ENCODE measurements at regions not wholly inside any gene's neighbourhood (a gene's known extent, or its start where the extent isn't known, plus 50 kb on each side); places are given as distances from the start of the nearest gene placed in this dataset.

- intact Hi-C loops (cut with micrococcal nuclease), result no loop called here
- H3K27me3 ChIP-seq (ENCODE audit: control insufficient read depth in 2 of 2, insufficient read depth in 2 of 2, low read length in 2 of 2), result peaks cover 3 to 4% of the 10 kb centered on the region in 2 donors
- WGBS (ENCODE audit: insufficient coverage), result 52% methylated on average over 3 of the region's 3 CpGs
- peaks cover 4 to 14% (median 12%) of the 10 kb centered on the region in 3 donors for H3K27me3 Mint-ChIP-seq (ENCODE audit: low read depth in 3 of 3)
- H3K9me3 ChIP-seq (replicated peaks in 1 of 2; ENCODE audit: control insufficient read depth in 1 of 2, insufficient read depth in 1 of 2, low read length in 2 of 2), result peaks cover 0 to 10% of the 10 kb centered on the region in 2 donors
- TF ChIP-seq, protein P1, sequence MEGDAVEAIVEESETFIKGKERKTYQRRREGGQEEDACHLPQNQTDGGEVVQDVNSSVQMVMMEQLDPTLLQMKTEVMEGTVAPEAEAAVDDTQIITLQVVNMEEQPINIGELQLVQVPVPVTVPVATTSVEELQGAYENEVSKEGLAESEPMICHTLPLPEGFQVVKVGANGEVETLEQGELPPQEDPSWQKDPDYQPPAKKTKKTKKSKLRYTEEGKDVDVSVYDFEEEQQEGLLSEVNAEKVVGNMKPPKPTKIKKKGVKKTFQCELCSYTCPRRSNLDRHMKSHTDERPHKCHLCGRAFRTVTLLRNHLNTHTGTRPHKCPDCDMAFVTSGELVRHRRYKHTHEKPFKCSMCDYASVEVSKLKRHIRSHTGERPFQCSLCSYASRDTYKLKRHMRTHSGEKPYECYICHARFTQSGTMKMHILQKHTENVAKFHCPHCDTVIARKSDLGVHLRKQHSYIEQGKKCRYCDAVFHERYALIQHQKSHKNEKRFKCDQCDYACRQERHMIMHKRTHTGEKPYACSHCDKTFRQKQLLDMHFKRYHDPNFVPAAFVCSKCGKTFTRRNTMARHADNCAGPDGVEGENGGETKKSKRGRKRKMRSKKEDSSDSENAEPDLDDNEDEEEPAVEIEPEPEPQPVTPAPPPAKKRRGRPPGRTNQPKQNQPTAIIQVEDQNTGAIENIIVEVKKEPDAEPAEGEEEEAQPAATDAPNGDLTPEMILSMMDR (IDR thresholded peaks at IDR 0.05), result no peak
- H2AFZ ChIP-seq (ENCODE audit: insufficient read depth, low read depth, low read length, poor library complexity, severe bottlenecking), result no peak overlapping the region
- H3K4me1 ChIP-seq (ENCODE audit: control insufficient read depth in 1 of 2, insufficient read depth in 2 of 2, low read length in 2 of 2), result no peaks in the 10 kb centered on the region
- H3K27ac Mint-ChIP-seq, result no peak overlapping the region
- no peaks in the 10 kb centered on the region for H3K36me3 Mint-ChIP-seq
- H3K79me2 ChIP-seq (ENCODE audit: insufficient read depth, low read length), result no peaks in the 10 kb centered on the region
- no peaks in the 10 kb centered on the region for H3K36me3 ChIP-seq (replicated peaks in 1 of 2; ENCODE audit: control insufficient read depth in 1 of 2, insufficient read depth in 2 of 2, low read length in 2 of 2)
- H3K9ac ChIP-seq (ENCODE audit: insufficient read depth, low read length, poor library complexity, severe bottlenecking), result no peak overlapping the region
- no peak overlapping the region for H3K4me2 ChIP-seq (replicated peaks; ENCODE audit: extremely low read depth, low read length, poor library complexity, severe bottlenecking)
- no peak for DNase-seq
- H3K4me1 Mint-ChIP-seq, result no peaks in the 10 kb centered on the region
- H3K9me3 Mint-ChIP-seq, result peaks cover 4 to 23% (median 19%) of the 10 kb centered on the region in 7 donors
- H3K4me3 ChIP-seq (replicated peaks in 1 of 3; ENCODE audit: low read depth in 2 of 3, low read length in 3 of 3), result no peak overlapping the region
- H3K4me3 Mint-ChIP-seq, result no peak overlapping the region
- H3K27ac ChIP-seq (ENCODE audit: low read depth in 1 of 2, low read length in 2 of 2), result no peak overlapping the region
- H4K20me1 ChIP-seq (ENCODE audit: insufficient read depth, low read length), result no peaks in the 10 kb centered on the region
Measured at GRCh38 chr15:72965671-72966070, 86.6 kb upstream of the NEO1 start.

- Mint-ChIP-seq H3K27ac (no peak overlapping the region), H3K4me3 (no peak overlapping the region), H3K4me1 (no peaks in the 10 kb centered on the region), H3K9me3 (peaks cover 4 to 25% (median 21%) of the 10 kb centered on the region in 7 donors), H3K36me3 (no peaks in the 10 kb centered on the region), H3K27me3 (ENCODE audit: low read depth in 3 of 3) (peaks cover 6 to 12% (median 8%) of the 10 kb centered on the region in 3 donors)
- WGBS (ENCODE audit: insufficient coverage), result 80% methylated on average over 1 of the region's 1 CpG
- Histone ChIP-seq H3K27ac (ENCODE audit: low read depth in 1 of 2, low read length in 2 of 2) (no peak overlapping the region), H4K20me1 (ENCODE audit: insufficient read depth, low read length) (no peaks in the 10 kb centered on the region), H3K36me3 (replicated peaks in 1 of 2; ENCODE audit: control insufficient read depth in 1 of 2, insufficient read depth in 2 of 2, low read length in 2 of 2) (no peaks in the 10 kb centered on the region), H2AFZ (ENCODE audit: insufficient read depth, low read depth, low read length, poor library complexity, severe bottlenecking) (no peak overlapping the region), H3K4me1 (ENCODE audit: control insufficient read depth in 1 of 2, insufficient read depth in 2 of 2, low read length in 2 of 2) (no peaks in the 10 kb centered on the region), H3K9me3 (replicated peaks in 1 of 2; ENCODE audit: control insufficient read depth in 1 of 2, insufficient read depth in 1 of 2, low read length in 2 of 2) (peaks cover 0 to 10% of the 10 kb centered on the region in 2 donors), H3K27me3 (ENCODE audit: control insufficient read depth in 2 of 2, insufficient read depth in 2 of 2, low read length in 2 of 2) (no peaks in the 10 kb centered on the region), H3K9ac (ENCODE audit: insufficient read depth, low read length, poor library complexity, severe bottlenecking) (no peak overlapping the region), H3K79me2 (ENCODE audit: insufficient read depth, low read length) (no peaks in the 10 kb centered on the region), H3K4me2 (replicated peaks; ENCODE audit: extremely low read depth, low read length, poor library complexity, severe bottlenecking) (no peak overlapping the region), H3K4me3 (replicated peaks in 1 of 3; ENCODE audit: low read depth in 2 of 3, low read length in 3 of 3) (no peak overlapping the region)
- TF ChIP-seq, protein P1 (IDR thresholded peaks at IDR 0.05), result no peak
- intact Hi-C loops (cut with micrococcal nuclease), result no loop called here
- DNase-seq, result no peak
Measured at GRCh38 chr15:72964542-72964941, 87.7 kb upstream of the NEO1 start.
